ENCODE measurements at regions not wholly inside any gene's neighbourhood (a gene's known extent, or its start where the extent isn't known, plus 50 kb on each side); places are given as distances from the start of the nearest gene placed in this dataset.

DNA sequence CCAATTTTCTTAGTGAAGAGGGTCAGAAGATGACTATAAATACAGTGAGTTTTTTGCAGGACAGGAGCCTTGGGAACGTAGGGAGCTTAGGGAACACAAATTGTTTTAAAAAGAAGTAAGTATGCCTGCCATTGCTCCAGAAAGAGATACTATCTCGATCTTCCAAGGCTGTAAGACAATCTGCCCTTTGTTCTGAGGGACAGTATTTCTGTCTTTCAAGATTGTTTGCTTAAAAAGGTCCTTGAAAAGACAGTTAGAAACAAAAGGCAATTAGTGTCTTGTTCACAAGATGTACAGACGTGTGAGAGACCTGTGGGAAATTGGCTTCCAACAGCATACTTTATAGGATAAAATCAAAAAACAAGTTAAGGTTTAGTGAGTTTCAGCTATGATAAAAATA lies 321.2 kb upstream of the FAR2 start:
- Histone ChIP-seq H3F3A (ENCODE audit: insufficient read depth, low read length, poor library complexity, severe bottlenecking) (no peaks in the 10 kb centered on the region), H3K9ac (ENCODE audit: low read length) (no peak overlapping the region), H2AFZ (ENCODE audit: low read depth, low read length) (no peak overlapping the region), H3K27ac (ENCODE audit: low read length) (no peak overlapping the region), H3K9me2 (ENCODE audit: insufficient read depth, low read length) (no peaks in the 10 kb centered on the region), H3K4me3 (ENCODE audit: low read length) (no peak overlapping the region), H3K4me2 (ENCODE audit: low read length) (no peak overlapping the region), H3K36me3 (ENCODE audit: insufficient read depth, low read length) (no peaks in the 10 kb centered on the region), H4K20me1 (ENCODE audit: insufficient read depth) (no peaks in the 10 kb centered on the region), H3K27me3 (ENCODE audit: insufficient read depth, low read depth, low read length) (no peaks in the 10 kb centered on the region), H3K79me2 (replicated peaks; ENCODE audit: insufficient read depth, low read length) (no peaks in the 10 kb centered on the region), H3K9me3 (ENCODE audit: low read length) (no peaks in the 10 kb centered on the region)
- TF ChIP-seq, protein P1, sequence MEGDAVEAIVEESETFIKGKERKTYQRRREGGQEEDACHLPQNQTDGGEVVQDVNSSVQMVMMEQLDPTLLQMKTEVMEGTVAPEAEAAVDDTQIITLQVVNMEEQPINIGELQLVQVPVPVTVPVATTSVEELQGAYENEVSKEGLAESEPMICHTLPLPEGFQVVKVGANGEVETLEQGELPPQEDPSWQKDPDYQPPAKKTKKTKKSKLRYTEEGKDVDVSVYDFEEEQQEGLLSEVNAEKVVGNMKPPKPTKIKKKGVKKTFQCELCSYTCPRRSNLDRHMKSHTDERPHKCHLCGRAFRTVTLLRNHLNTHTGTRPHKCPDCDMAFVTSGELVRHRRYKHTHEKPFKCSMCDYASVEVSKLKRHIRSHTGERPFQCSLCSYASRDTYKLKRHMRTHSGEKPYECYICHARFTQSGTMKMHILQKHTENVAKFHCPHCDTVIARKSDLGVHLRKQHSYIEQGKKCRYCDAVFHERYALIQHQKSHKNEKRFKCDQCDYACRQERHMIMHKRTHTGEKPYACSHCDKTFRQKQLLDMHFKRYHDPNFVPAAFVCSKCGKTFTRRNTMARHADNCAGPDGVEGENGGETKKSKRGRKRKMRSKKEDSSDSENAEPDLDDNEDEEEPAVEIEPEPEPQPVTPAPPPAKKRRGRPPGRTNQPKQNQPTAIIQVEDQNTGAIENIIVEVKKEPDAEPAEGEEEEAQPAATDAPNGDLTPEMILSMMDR (IDR thresholded peaks at IDR 0.05; ENCODE audit: poor library complexity, severe bottlenecking): no peak
- TF ChIP-seq RAD21 (conservative IDR thresholded peaks at IDR 0.05) (no peak), EZH2 (IDR thresholded peaks at IDR 0.05; ENCODE audit: borderline replicate concordance, insufficient read depth, low read length, poor library complexity, severe bottlenecking) (no peak), TAF1 (IDR thresholded peaks at IDR 0.05; ENCODE audit: low read depth) (no peak), SMC3 (conservative IDR thresholded peaks at IDR 0.05; ENCODE audit: poor library complexity) (no peak), POLR2AphosphoS5 (IDR thresholded peaks at IDR 0.05) (no peak), EP300 (conservative IDR thresholded peaks at IDR 0.05; ENCODE audit: poor library complexity, severe bottlenecking) (no peak), MXI1 (conservative IDR thresholded peaks at IDR 0.05; ENCODE audit: poor library complexity, severe bottlenecking) (no peak)
- TF ChIP-seq, protein P2, sequence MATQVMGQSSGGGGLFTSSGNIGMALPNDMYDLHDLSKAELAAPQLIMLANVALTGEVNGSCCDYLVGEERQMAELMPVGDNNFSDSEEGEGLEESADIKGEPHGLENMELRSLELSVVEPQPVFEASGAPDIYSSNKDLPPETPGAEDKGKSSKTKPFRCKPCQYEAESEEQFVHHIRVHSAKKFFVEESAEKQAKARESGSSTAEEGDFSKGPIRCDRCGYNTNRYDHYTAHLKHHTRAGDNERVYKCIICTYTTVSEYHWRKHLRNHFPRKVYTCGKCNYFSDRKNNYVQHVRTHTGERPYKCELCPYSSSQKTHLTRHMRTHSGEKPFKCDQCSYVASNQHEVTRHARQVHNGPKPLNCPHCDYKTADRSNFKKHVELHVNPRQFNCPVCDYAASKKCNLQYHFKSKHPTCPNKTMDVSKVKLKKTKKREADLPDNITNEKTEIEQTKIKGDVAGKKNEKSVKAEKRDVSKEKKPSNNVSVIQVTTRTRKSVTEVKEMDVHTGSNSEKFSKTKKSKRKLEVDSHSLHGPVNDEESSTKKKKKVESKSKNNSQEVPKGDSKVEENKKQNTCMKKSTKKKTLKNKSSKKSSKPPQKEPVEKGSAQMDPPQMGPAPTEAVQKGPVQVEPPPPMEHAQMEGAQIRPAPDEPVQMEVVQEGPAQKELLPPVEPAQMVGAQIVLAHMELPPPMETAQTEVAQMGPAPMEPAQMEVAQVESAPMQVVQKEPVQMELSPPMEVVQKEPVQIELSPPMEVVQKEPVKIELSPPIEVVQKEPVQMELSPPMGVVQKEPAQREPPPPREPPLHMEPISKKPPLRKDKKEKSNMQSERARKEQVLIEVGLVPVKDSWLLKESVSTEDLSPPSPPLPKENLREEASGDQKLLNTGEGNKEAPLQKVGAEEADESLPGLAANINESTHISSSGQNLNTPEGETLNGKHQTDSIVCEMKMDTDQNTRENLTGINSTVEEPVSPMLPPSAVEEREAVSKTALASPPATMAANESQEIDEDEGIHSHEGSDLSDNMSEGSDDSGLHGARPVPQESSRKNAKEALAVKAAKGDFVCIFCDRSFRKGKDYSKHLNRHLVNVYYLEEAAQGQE (IDR thresholded peaks at IDR 0.05; ENCODE audit: borderline replicate concordance): no peak

DNA sequence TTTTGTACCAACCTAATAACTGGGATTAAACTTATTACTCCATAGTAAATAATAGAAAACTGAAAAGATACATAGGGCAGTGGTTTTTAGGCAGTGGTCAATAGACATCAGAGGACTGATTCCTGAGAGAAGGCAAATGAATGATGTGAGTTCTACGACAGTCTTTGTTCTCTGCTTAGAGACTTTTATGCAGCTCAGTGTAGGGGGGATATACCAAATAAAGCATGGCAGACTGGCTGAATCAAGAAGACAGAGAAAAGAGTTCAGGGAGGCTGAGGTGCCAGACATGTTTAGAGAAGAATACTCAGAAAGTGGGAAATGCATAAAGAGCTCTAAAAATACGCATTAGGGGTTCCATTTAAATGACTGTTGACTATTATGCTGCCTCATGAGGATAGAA lies 320.8 kb upstream of the FAR2 start:
- Histone ChIP-seq H3K4me2 (ENCODE audit: low read length) (no peak overlapping the region), H3K27me3 (ENCODE audit: insufficient read depth, low read depth, low read length) (no peaks in the 10 kb centered on the region), H3K9ac (ENCODE audit: low read length) (no peak overlapping the region), H3K4me3 (ENCODE audit: low read length) (no peak overlapping the region), H3K9me3 (ENCODE audit: low read length) (no peaks in the 10 kb centered on the region), H3F3A (ENCODE audit: insufficient read depth, low read length, poor library complexity, severe bottlenecking) (no peaks in the 10 kb centered on the region), H4K20me1 (ENCODE audit: insufficient read depth) (no peaks in the 10 kb centered on the region), H3K36me3 (ENCODE audit: insufficient read depth, low read length) (no peaks in the 10 kb centered on the region), H3K79me2 (replicated peaks; ENCODE audit: insufficient read depth, low read length) (no peaks in the 10 kb centered on the region), H3K9me2 (ENCODE audit: insufficient read depth, low read length) (no peaks in the 10 kb centered on the region), H3K27ac (ENCODE audit: low read length) (no peak overlapping the region), H2AFZ (ENCODE audit: low read depth, low read length) (no peak overlapping the region)
- no peak for TF ChIP-seq MXI1 (conservative IDR thresholded peaks at IDR 0.05; ENCODE audit: poor library complexity, severe bottlenecking)

DNA sequence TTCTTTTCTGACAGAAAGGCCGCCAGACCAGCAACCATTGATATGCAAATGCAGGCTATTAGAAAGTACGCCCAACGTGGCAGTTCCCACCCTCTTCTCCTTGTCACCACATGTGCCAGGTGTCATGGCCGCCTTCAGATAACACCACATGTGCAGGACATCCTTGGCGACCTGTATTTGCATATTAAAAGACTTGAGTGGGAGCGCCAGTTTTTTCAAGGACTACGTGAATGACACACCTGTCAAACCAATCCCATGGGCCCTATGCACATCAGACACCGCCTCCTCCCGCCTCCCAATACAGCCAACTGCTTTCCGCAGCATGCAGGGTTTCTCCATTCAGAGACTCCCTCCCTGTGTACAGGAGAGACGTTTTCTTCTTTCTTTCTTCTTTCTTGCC lies 318.6 kb upstream of the FAR2 start:
- Histone ChIP-seq H3K9ac (ENCODE audit: low read length) (no peak overlapping the region), H3F3A (ENCODE audit: insufficient read depth, low read length, poor library complexity, severe bottlenecking) (no peaks in the 10 kb centered on the region), H3K4me2 (ENCODE audit: low read length) (no peak overlapping the region), H3K4me3 (ENCODE audit: low read length) (no peak overlapping the region), H3K36me3 (ENCODE audit: insufficient read depth, low read length) (no peaks in the 10 kb centered on the region), H4K20me1 (ENCODE audit: insufficient read depth) (no peaks in the 10 kb centered on the region), H3K9me2 (ENCODE audit: insufficient read depth, low read length) (no peaks in the 10 kb centered on the region), H3K27me3 (ENCODE audit: insufficient read depth, low read depth, low read length) (no peaks in the 10 kb centered on the region), H3K79me2 (replicated peaks; ENCODE audit: insufficient read depth, low read length) (no peaks in the 10 kb centered on the region), H3K9me3 (ENCODE audit: low read length) (no peaks in the 10 kb centered on the region), H3K27ac (ENCODE audit: low read length) (no peak overlapping the region), H2AFZ (ENCODE audit: low read depth, low read length) (no peak overlapping the region)
- TF ChIP-seq, protein P1 (IDR thresholded peaks at IDR 0.05; ENCODE audit: poor library complexity, severe bottlenecking): no peak
- TF ChIP-seq TAF1 (IDR thresholded peaks at IDR 0.05; ENCODE audit: low read depth) (no peak), MXI1 (conservative IDR thresholded peaks at IDR 0.05; ENCODE audit: poor library complexity, severe bottlenecking) (no peak), EP300 (conservative IDR thresholded peaks at IDR 0.05; ENCODE audit: poor library complexity, severe bottlenecking) (no peak), POLR2AphosphoS5 (IDR thresholded peaks at IDR 0.05) (no peak), RAD21 (conservative IDR thresholded peaks at IDR 0.05) (no peak), SMC3 (conservative IDR thresholded peaks at IDR 0.05; ENCODE audit: poor library complexity) (no peak), EZH2 (IDR thresholded peaks at IDR 0.05; ENCODE audit: borderline replicate concordance, insufficient read depth, low read length, poor library complexity, severe bottlenecking) (no peak)
- TF ChIP-seq, protein P2 (IDR thresholded peaks at IDR 0.05; ENCODE audit: borderline replicate concordance): no peak
